NCI-H526 (cell line): ENCODE measurements at regions not wholly inside any gene's neighbourhood (a gene's known extent, or its start where the extent isn't known, plus 50 kb on each side); places are given as distances from the start of the nearest gene placed in this dataset.
A peak's percentile ranks its signal among the peaks of the same experiment; 100 is the strongest.

ENCODE experiments used
- DNase-seq, 2 experiments: peaks; one replicate each; lab custom pipeline; 2025; lab: John Stamatoyannopoulos, UW

GRCh38 chr7:56291-56913 lies 136.0 kb upstream of the FAM20C start:
- DNase-seq = no peak

- DNase-seq = no peak
These were observed 135.3 kb upstream of the FAM20C start for GRCh38 chr7:57071-57470.

- no peak for DNase-seq
These were observed 134.7 kb upstream of the FAM20C start for GRCh38 chr7:57482-58255.

GRCh38 chr7:58316-58715 lies 134.1 kb upstream of the FAM20C start:
- DNase-seq = no peak

- DNase-seq = peak; percentile 66 to 67
These were observed 133.0 kb upstream of the FAM20C start for GRCh38 chr7:59079-60016.

- DNase-seq = no peak
These were observed 132.2 kb upstream of the FAM20C start for GRCh38 chr7:60017-60675.

- no peak for DNase-seq
These were observed 131.7 kb upstream of the FAM20C start for GRCh38 chr7:60706-61105.

DNA sequence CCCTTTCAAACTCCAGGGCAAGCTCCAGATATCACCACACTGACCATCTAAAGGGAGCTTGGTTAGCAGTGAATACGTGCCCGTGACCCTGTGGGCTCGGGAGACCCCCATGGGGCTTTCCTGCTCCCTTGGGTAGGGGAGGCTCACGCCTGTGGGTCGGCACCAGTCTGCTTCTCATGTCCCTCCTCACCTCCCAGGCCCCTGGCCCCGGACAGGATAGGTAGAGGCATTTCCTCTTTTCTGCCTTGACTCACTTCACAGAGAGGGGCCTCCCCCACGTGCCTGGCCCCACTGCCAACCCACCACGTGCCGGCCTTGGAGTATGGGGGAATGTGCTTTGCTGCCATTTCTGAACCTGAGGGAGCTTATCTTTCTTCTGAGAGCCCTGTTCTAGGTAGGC lies 131.3 kb upstream of the FAM20C start:
- no peak for DNase-seq

- DNase-seq = no peak
These were observed 130.6 kb upstream of the FAM20C start for GRCh38 chr7:61576-62360.

GRCh38 chr7:62361-63116 lies 129.8 kb upstream of the FAM20C start:
- no peak for DNase-seq

DNA sequence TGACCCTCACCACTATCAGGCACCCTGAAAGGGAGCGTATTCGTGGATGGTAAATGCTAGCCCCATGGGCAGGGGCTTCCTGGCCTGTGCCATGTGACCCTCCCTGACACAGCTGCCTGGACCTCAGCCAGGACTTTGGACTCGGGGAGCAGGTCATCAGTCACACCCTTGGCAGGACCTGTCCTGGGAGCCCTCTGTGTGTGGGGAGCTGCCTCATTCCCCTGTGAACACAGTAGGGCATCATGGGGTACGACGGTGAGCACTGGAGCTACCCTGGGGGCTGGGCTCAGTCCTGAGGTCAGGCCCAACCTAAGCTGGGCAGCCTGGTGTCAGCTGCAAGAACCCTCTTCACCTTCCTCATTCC lies 129.3 kb upstream of the FAM20C start:
- DNase-seq = no peak

DNA sequence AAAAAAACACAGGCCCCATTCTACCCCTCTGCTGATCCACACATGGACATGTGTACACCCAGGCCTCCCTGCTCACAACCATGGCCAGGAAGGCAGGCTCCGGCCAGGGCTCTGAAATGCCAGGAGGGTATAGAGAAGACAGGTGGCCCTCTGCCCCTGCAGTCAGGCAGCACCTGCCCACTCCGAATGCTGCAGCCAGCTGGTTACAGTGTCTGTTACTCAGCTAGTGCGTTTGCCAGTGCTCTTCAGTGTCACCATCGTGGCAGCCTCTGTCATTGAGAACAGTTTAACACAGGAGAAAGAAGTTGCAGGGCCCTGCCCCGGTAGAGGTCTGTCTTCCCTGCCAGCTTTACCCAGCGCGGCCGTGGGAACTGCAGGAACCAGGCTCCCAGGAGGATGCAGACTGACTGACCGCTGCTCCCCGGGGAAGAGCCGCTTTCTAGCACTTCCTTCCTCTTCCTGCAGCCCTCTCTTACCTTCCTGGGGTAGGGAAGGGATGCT lies 128.8 kb upstream of the FAM20C start:
- no peak for DNase-seq

- DNase-seq = peak; percentile 20 to 68
These were observed 128.1 kb upstream of the FAM20C start for GRCh38 chr7:64098-64915.

GRCh38 chr7:64916-65341 lies 127.4 kb upstream of the FAM20C start:
- no peak for DNase-seq

DNA sequence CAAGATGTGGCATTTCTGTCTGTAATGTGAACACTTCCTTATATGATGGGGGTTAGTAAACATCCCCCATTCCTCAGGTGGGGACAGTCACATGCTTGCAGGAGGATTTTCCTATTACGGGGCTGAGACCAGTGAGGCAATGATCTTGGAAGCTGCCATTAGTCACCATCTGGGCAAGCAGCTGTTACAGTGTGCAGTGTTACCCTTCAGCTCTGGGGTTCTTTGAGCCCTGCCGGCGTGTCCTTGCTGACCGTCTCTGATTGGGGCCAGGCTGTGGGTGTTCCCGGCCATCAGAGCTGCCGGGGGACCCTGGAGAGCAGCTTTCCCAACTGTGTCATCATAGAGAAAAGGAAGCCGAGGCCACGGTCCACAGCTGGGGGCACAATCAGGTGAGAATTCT lies 126.8 kb upstream of the FAM20C start:
- DNase-seq = no peak

GRCh38 chr7:66296-66695 lies 126.1 kb upstream of the FAM20C start:
- DNase-seq = no peak

DNA sequence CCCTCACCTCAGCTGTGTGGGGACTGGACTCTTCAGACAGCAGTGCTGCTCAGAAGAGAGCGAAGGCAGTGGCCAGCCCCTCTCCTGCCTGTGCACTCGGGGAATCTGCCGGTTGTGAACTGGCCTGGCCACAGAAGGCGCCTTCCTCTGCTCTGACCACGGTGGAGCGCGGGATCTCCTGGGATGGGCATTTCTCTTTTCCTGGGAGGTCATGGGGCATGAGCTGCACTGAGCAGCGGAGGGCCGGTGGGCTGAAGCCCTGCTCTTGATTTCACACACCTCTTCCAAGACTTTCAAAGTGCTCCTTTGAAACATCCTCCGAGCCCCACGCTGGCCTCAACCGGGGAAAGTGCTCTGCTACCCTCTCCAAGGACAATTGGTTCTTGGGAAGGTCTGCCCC lies 125.6 kb upstream of the FAM20C start:
- no peak for DNase-seq

GRCh38 chr7:67661-68395 lies 124.5 kb upstream of the FAM20C start:
- no peak for DNase-seq

DNA sequence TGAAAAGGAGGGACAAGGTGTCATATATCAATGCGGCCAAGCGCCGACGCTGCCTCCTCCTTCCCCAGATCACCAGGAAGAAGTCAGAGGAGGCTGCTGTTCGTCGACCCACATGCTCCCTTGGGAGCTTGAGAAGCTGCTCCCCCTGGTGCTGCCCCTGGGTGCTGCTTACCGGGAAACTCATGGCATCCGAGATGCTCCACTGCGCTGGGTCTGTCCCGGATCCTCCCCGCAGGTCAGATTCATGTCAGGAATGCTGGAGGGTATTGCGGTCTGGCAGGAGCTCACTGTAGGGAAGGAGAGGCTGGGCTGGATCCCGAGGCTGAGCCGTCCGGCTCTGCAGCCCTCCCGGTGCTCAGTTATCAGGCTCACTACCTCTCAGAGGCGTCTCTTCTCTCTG lies 123.7 kb upstream of the FAM20C start:
- peak; percentile 19 to 60 for DNase-seq
